ENCODE measurements at regions not wholly inside any gene's neighbourhood (a gene's known extent, or its start where the extent isn't known, plus 50 kb on each side); places are given as distances from the start of the nearest gene placed in this dataset.
"Not testable (repeated sequence)": the region's sequence is repeated elsewhere in the genome, so short reads cannot be mapped to it uniquely, and the experiment has no call there.

GRCh38 chr20:43836790-43837189, 77.9 kb upstream of the TOX2 start:
- no peak for DNase-seq

GRCh38 chr20:43835944-43836508, 78.6 kb upstream of the TOX2 start:
- no peak for DNase-seq

- no peak for DNase-seq
Measured at GRCh38 chr20:43833511-43834395, 80.9 kb upstream of the TOX2 start.

- DNase-seq = no peak
Measured at GRCh38 chr20:43832961-43833360, 81.7 kb upstream of the TOX2 start.

GRCh38 chr20:43832096-43832816, 82.4 kb upstream of the TOX2 start:
- DNase-seq = no peak

- no peak for DNase-seq
Measured at GRCh38 chr20:43831481-43832065, 83.1 kb upstream of the TOX2 start.

GRCh38 chr20:43830883-43831282, 83.8 kb upstream of the TOX2 start:
- DNase-seq = no peak

- DNase-seq = no peak
Measured at GRCh38 chr20:43829951-43830690, 84.5 kb upstream of the TOX2 start.

- DNase-seq = no peak
Measured at GRCh38 chr20:43827940-43828562, 86.6 kb upstream of the TOX2 start.

GRCh38 chr20:43826943-43827342, 87.7 kb upstream of the TOX2 start:
- DNase-seq = not testable (repeated sequence)

GRCh38 chr20:43825581-43825980, 89.1 kb upstream of the TOX2 start:
- DNase-seq = no peak

GRCh38 chr20:43825051-43825402, 89.6 kb upstream of the TOX2 start:
- no peak for DNase-seq

- no peak for DNase-seq
Measured at GRCh38 chr20:43824309-43825050, 90.2 kb upstream of the TOX2 start.

- no peak for DNase-seq
Measured at GRCh38 chr20:43821795-43822194, 92.9 kb upstream of the TOX2 start.

GRCh38 chr20:43820731-43821330, 93.8 kb upstream of the TOX2 start:
- no peak for DNase-seq

GRCh38 chr20:43812216-43812615, 85.4 kb upstream of the GTSF1L start:
- no peak for DNase-seq

- no peak for DNase-seq
Measured at GRCh38 chr20:43809206-43809819, 82.5 kb upstream of the GTSF1L start.

- no peak for DNase-seq
Measured at GRCh38 chr20:43804781-43805180, 78.0 kb upstream of the GTSF1L start.

GRCh38 chr20:43803276-43803675, 76.5 kb upstream of the GTSF1L start:
- DNase-seq = no peak

GRCh38 chr20:43800186-43800585, 73.4 kb upstream of the GTSF1L start:
- no peak for DNase-seq

GRCh38 chr20:43799741-43800140, 72.9 kb upstream of the GTSF1L start:
- no peak for DNase-seq

Data from femur (tissue), 1 donor.